ENCODE measurements at regions not wholly inside any gene's neighbourhood (a gene's known extent, or its start where the extent isn't known, plus 50 kb on each side); places are given as distances from the start of the nearest gene placed in this dataset.

DNA sequence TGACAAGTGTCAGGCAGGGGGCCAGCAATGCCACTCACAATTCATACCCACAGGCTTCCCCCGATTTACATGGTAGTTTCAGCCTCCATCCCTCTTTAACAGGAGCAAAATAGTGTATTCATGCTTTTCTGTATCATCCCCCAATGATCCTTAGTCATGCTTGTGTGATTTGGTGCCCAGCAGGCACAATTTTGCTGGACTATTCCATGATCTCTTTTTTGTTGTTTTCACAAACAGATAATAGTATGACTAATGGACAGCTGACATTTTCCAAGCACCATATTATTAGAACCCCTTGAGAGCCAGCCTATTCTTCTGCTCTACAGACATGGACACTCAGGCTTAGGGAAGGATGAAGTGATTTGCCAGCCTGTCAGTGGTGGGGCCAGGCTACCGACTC, 128.2 kb upstream of the RIPOR2 start:
- CTCF ChIA-PET: interaction anchor here (0.7 to 3.0 kb wide), 2 partner anchors 9 to 38 kb away, joined by 3 to 16 read pairs; no protein-coding TSS in a partner anchor
- DNase-seq: no peak
- intact Hi-C loops (cut with micrococcal nuclease): no loop called here
- Histone ChIP-seq H3K4me3 (ENCODE audit: low read length) (no peak overlapping the region), H3K36me3 (ENCODE audit: control insufficient read depth in 2 of 3, insufficient read depth in 3 of 3, low read length in 3 of 3) (no peaks in the 10 kb centered on the region), H3K4me1 (ENCODE audit: control insufficient read depth in 2 of 2, insufficient read depth in 2 of 2, low read length in 2 of 2) (no peaks in the 10 kb centered on the region), H3K9me3 (ENCODE audit: control insufficient read depth in 2 of 3, low read length in 3 of 3) (no peaks in the 10 kb centered on the region), H3K27me3 (ENCODE audit: control insufficient read depth in 2 of 2, insufficient read depth in 2 of 2, low read length in 2 of 2) (no peaks in the 10 kb centered on the region), H3K27ac (ENCODE audit: low read depth, low read length) (no peak overlapping the region)
- ATAC-seq: no peak
- Mint-ChIP-seq H3K36me3 (peaks cover 0 to 5% (median 0%) of the 10 kb centered on the region in 5 donors), H3K27ac (no peak overlapping the region), H3K4me1 (peaks cover 0 to 6% (median 0%) of the 10 kb centered on the region in 7 donors), H3K4me3 (no peak overlapping the region), H3K27me3 (peaks cover 0 to 7% (median 0%) of the 10 kb centered on the region in 5 donors), H3K9me3 (no peaks in the 10 kb centered on the region)
- POLR2A ChIA-PET: interaction anchor here (1.6 kb wide), 1 partner anchor 38 kb away, joined by 3 read pairs; no protein-coding TSS in a partner anchor

DNA sequence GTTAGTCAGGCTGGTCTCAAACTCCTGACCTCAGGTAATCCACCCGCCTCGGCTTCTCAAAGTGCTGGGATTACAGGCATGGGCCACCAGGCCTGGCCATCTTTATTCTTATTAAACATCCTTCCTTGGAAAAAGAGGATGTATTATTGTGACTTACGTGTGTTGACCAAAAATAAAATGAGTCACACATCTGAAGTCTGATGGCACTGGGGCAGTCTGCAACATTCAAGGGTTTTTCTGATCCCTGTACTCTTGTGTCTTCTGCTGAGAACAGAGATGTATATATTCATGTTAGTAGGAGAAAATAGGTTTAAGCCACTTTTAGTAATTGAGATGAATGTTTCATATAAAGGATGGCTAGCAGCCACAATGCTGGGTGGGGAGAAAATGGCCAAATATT, 129.9 kb upstream of the RIPOR2 start:
- intact Hi-C loops (cut with micrococcal nuclease): no loop called here
- H3K36me3 Mint-ChIP-seq: peaks cover 0 to 4% (median 0%) of the 10 kb centered on the region in 5 donors
- DNase-seq (no peak), ATAC-seq (no peak)
- H3K27ac ChIP-seq (ENCODE audit: low read depth, low read length): no peak overlapping the region
- peaks cover 0 to 7% (median 0%) of the 10 kb centered on the region in 5 donors for H3K27me3 Mint-ChIP-seq
- H3K27me3 ChIP-seq (ENCODE audit: control insufficient read depth in 2 of 2, insufficient read depth in 2 of 2, low read length in 2 of 2): no peaks in the 10 kb centered on the region
- H3K36me3 ChIP-seq (ENCODE audit: control insufficient read depth in 2 of 3, insufficient read depth in 3 of 3, low read length in 3 of 3): no peaks in the 10 kb centered on the region
- peaks cover 0 to 6% (median 0%) of the 10 kb centered on the region in 11 donors for H3K9me3 Mint-ChIP-seq
- ChIA-PET POLR2A (interaction anchor here (0.6 kb wide), 1 partner anchor 80 kb away, joined by 5 read pairs; no protein-coding TSS in a partner anchor), CTCF (interaction anchor here (0.8 to 1.2 kb wide), 2 partner anchors 38 to 231 kb away, joined by 3 to 5 read pairs; no protein-coding TSS in a partner anchor)
- H3K27ac Mint-ChIP-seq: no peak overlapping the region
- H3K4me1 ChIP-seq (ENCODE audit: control insufficient read depth in 2 of 2, insufficient read depth in 2 of 2, low read length in 2 of 2): no peaks in the 10 kb centered on the region
- peaks cover under 1 to 9% (median 5%) of the 10 kb centered on the region in 7 donors for H3K4me1 Mint-ChIP-seq
- H3K4me3 Mint-ChIP-seq: no peak overlapping the region
- no peak overlapping the region for H3K4me3 ChIP-seq (ENCODE audit: low read length)
- no peaks in the 10 kb centered on the region for H3K9me3 ChIP-seq (ENCODE audit: control insufficient read depth in 2 of 3, low read length in 3 of 3)

DNA sequence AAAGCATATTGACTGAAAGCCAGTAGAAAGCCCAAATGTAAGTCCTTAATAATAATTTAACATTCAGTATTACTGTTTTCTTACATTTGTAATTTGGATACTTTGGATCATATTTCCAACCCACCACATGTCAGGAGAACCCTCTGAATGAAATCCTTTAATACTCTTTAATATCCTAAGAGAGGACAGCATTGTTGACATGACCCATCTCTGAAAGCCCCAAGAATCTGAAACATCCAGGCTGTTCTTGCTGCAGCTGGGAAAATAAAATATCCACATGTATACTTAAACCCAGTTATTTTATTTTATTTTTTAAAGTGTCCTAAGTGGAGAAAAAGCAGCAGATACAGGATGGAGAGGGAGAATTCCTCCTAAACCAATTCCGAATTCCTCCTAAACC, 130.8 kb upstream of the RIPOR2 start:
- H3K27me3 Mint-ChIP-seq: peaks cover 0 to 7% (median 0%) of the 10 kb centered on the region in 5 donors
- no peak for DNase-seq
- CTCF ChIA-PET: interaction anchor here (0.5 kb wide), 1 partner anchor 25 kb away, joined by 4 read pairs; no protein-coding TSS in a partner anchor
- intact Hi-C loops (cut with micrococcal nuclease): no loop called here
- Histone ChIP-seq H3K27ac (ENCODE audit: low read depth, low read length) (no peak overlapping the region), H3K9me3 (ENCODE audit: control insufficient read depth in 2 of 3, low read length in 3 of 3) (no peaks in the 10 kb centered on the region), H3K36me3 (ENCODE audit: control insufficient read depth in 2 of 3, insufficient read depth in 3 of 3, low read length in 3 of 3) (no peaks in the 10 kb centered on the region), H3K27me3 (ENCODE audit: control insufficient read depth in 2 of 2, insufficient read depth in 2 of 2, low read length in 2 of 2) (no peaks in the 10 kb centered on the region), H3K4me1 (ENCODE audit: control insufficient read depth in 2 of 2, insufficient read depth in 2 of 2, low read length in 2 of 2) (peaks cover 0 to 3% of the 10 kb centered on the region in 2 donors), H3K4me3 (ENCODE audit: low read length) (no peak overlapping the region)
- H3K9me3 Mint-ChIP-seq: peaks cover 0 to 7% (median 0%) of the 10 kb centered on the region in 11 donors
- H3K4me1 Mint-ChIP-seq: peaks cover 5 to 11% (median 9%) of the 10 kb centered on the region in 7 donors
- no peak overlapping the region for H3K27ac Mint-ChIP-seq
- peaks cover 0 to 4% (median 0%) of the 10 kb centered on the region in 5 donors for H3K36me3 Mint-ChIP-seq
- POLR2A ChIA-PET: interaction anchor here (0.6 kb wide), 1 partner anchor 54 kb away, joined by 7 read pairs; no protein-coding TSS in a partner anchor
- ATAC-seq: no peak
- no peak overlapping the region for H3K4me3 Mint-ChIP-seq

DNA sequence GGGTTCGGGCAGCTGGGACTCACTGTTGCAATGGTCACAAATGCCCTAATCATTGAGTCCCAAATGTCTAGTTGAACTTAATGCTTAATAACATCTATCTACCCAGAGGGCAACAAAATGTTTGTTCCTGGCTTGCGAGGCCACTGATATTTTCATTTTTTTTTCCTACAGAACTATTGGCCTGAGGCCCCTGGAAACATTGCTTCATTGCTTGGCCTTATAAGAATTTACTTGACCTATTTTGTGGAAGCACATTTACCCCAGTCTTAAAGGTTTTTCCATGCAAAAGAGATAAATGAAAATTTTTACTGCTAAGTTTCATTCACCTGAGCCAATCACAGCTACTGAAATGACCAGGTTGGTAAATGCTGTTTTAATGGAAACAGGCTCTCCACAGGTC, 133.1 kb upstream of the RIPOR2 start:
- ATAC-seq: no peak
- intact Hi-C loops (cut with micrococcal nuclease): no loop called here
- Histone ChIP-seq H3K36me3 (ENCODE audit: control insufficient read depth in 2 of 3, insufficient read depth in 3 of 3, low read length in 3 of 3) (no peaks in the 10 kb centered on the region), H3K4me3 (ENCODE audit: low read length) (no peak overlapping the region), H3K9me3 (ENCODE audit: control insufficient read depth in 2 of 3, low read length in 3 of 3) (no peaks in the 10 kb centered on the region), H3K4me1 (ENCODE audit: control insufficient read depth in 2 of 2, insufficient read depth in 2 of 2, low read length in 2 of 2) (peaks cover 0 to 3% of the 10 kb centered on the region in 2 donors), H3K27me3 (ENCODE audit: control insufficient read depth in 2 of 2, insufficient read depth in 2 of 2, low read length in 2 of 2) (no peaks in the 10 kb centered on the region), H3K27ac (ENCODE audit: low read depth, low read length) (no peak overlapping the region)
- peaks cover 0 to 7% (median 0%) of the 10 kb centered on the region in 5 donors for H3K27me3 Mint-ChIP-seq
- H3K4me1 Mint-ChIP-seq: peaks cover 5 to 11% (median 9%) of the 10 kb centered on the region in 7 donors
- peaks cover 0 to 7% (median 0%) of the 10 kb centered on the region in 11 donors for H3K9me3 Mint-ChIP-seq
- H3K4me3 Mint-ChIP-seq: no peak overlapping the region
- peaks cover 0 to 4% (median 0%) of the 10 kb centered on the region in 5 donors for H3K36me3 Mint-ChIP-seq
- no peak for DNase-seq
- ChIA-PET POLR2A (interaction anchor here (0.6 to 1.4 kb wide), 4 partner anchors 9 to 214 kb away, joined by 3 to 4 read pairs (median 3); no protein-coding TSS in a partner anchor), CTCF (interaction anchor here (0.7 to 2.9 kb wide), 6 partner anchors 19 to 574 kb away, joined by 3 to 27 read pairs (median 4); partner anchors contain the start of gene ALDH5A1)
- H3K27ac Mint-ChIP-seq: no peak overlapping the region

DNA sequence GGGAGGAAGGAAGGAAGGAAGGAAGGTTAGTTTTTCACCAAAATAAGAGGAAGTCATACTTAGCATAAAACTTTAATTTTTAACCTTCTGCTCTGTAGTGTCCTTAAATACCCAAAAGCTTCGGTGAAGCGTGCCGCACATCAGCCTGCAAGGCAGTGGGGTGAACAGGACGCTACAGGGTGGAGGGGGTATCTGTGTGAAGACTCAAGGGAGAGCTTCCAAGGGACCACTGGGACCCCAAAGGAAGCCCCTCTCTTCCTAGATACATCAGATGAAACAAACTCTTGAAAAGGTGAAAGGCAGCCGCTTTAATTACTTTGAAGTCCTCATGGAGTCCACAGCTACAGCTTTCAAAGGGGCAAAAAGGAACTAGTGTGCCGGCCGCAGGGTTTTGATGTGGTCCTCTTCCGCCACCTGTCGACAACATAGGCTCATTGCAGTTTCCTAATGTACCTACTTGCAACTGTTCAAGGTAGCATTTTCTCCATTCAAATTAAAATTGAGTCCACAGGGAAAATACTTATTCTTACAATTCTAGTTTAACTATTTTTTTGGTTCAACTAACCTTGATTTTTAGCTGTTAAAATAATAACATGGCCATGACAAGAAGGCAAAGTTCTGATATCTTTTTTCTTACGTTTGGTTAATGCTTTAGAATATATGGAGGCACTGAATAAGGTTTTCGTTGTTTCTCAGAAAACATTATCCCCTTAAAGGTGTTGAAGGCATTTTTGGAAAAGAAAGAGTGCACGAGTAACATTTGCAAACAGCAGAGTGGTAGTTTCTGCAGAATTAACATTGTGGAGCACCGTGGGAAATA, 135.0 kb upstream of the RIPOR2 start:
- POLR2A ChIA-PET: interaction anchor here (1.1 to 1.9 kb wide), 6 partner anchors 11 to 137 kb away, joined by 3 to 10 read pairs (median 8); no protein-coding TSS in a partner anchor
- Histone ChIP-seq H3K9me3 (ENCODE audit: control insufficient read depth in 2 of 3, low read length in 3 of 3) (no peaks in the 10 kb centered on the region), H3K27ac (ENCODE audit: low read depth, low read length) (no peak overlapping the region), H3K4me3 (ENCODE audit: low read length) (no peak overlapping the region), H3K4me1 (ENCODE audit: control insufficient read depth in 2 of 2, insufficient read depth in 2 of 2, low read length in 2 of 2) (peaks cover 0 to 3% of the 10 kb centered on the region in 2 donors), H3K27me3 (ENCODE audit: control insufficient read depth in 2 of 2, insufficient read depth in 2 of 2, low read length in 2 of 2) (no peaks in the 10 kb centered on the region), H3K36me3 (ENCODE audit: control insufficient read depth in 2 of 3, insufficient read depth in 3 of 3, low read length in 3 of 3) (no peaks in the 10 kb centered on the region)
- ATAC-seq (peak; percentile 99), DNase-seq (peak; percentile 54 to 85 (median 79))
- Mint-ChIP-seq H3K4me3 (peak overlapping the region in 8 of 10 donors; percentile 10 to 70 (median 50)), H3K27me3 (peaks cover 0 to 7% (median 0%) of the 10 kb centered on the region in 5 donors), H3K27ac (peak overlapping the region; percentile 43 to 92 (median 83)), H3K36me3 (peaks cover 0 to 6% (median 0%) of the 10 kb centered on the region in 5 donors), H3K4me1 (peaks cover 5 to 15% (median 9%) of the 10 kb centered on the region in 7 donors), H3K9me3 (peaks cover 0 to 7% (median 0%) of the 10 kb centered on the region in 11 donors)
- CTCF ChIA-PET: interaction anchor here (0.6 to 2.9 kb wide), 30 partner anchors 9 to 490 kb away, joined by 3 to 73 read pairs (median 5); no protein-coding TSS in a partner anchor
- intact Hi-C loops (cut with micrococcal nuclease): loop anchor here (1.0 to 10.0 kb wide), 15 partner anchors 14 to 636 kb away; no protein-coding TSS in a partner anchor

DNA sequence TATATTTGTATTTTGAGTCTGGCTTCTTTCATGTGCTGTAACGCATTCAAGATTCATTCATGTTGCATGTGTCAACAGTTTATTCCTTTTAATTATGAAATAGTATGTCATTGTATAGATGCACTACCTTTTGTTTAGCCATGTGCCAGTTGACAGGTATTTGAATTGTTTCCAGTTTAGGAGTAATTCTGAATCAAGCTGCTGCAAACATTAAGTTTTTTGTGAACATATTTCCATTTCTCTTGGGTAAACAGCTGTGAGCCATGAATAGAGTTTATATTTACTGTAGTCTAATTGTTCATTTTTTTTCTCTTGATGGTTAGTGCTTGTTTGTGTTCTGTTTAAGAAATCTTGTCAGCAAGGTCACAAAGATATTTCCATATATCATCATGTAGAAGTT, 142.4 kb upstream of the RIPOR2 start:
- H3K27ac Mint-ChIP-seq: no peak overlapping the region
- intact Hi-C loops (cut with micrococcal nuclease): loop anchor here in 1 of 2 donors (10.0 kb wide), 1 partner anchor 643 kb away; no protein-coding TSS in a partner anchor
- CTCF ChIA-PET: interaction anchor here (0.7 kb wide), 1 partner anchor 501 kb away, joined by 3 read pairs; no protein-coding TSS in a partner anchor

More for the DNA sequence above, 142.4 kb upstream of the RIPOR2 start:
- DNase-seq: no peak
- POLR2A ChIA-PET: interaction anchor here (1.0 kb wide), 1 partner anchor 50 kb away, joined by 4 read pairs; no protein-coding TSS in a partner anchor
- Mint-ChIP-seq H3K4me3 (no peak overlapping the region), H3K27me3 (no peaks in the 10 kb centered on the region), H3K4me1 (peaks cover 0 to 11% (median 9%) of the 10 kb centered on the region in 7 donors), H3K36me3 (peaks cover 0 to 21% (median 0%) of the 10 kb centered on the region in 5 donors), H3K9me3 (no peaks in the 10 kb centered on the region)
- Histone ChIP-seq H3K27me3 (ENCODE audit: control insufficient read depth in 2 of 2, insufficient read depth in 2 of 2, low read length in 2 of 2) (no peaks in the 10 kb centered on the region), H3K27ac (ENCODE audit: low read depth, low read length) (no peak overlapping the region), H3K9me3 (ENCODE audit: control insufficient read depth in 2 of 3, low read length in 3 of 3) (no peaks in the 10 kb centered on the region), H3K4me1 (ENCODE audit: control insufficient read depth in 2 of 2, insufficient read depth in 2 of 2, low read length in 2 of 2) (no peaks in the 10 kb centered on the region), H3K36me3 (ENCODE audit: control insufficient read depth in 2 of 3, insufficient read depth in 3 of 3, low read length in 3 of 3) (no peaks in the 10 kb centered on the region), H3K4me3 (ENCODE audit: low read length) (no peak overlapping the region)
- ATAC-seq: no peak
